ENCODE measurements at regions not wholly inside any gene's neighbourhood (a gene's known extent, or its start where the extent isn't known, plus 50 kb on each side); places are given as distances from the start of the nearest gene placed in this dataset.
"Not testable (repeated sequence)": the region's sequence is repeated elsewhere in the genome, so short reads cannot be mapped to it uniquely, and the experiment has no call there.

DNA sequence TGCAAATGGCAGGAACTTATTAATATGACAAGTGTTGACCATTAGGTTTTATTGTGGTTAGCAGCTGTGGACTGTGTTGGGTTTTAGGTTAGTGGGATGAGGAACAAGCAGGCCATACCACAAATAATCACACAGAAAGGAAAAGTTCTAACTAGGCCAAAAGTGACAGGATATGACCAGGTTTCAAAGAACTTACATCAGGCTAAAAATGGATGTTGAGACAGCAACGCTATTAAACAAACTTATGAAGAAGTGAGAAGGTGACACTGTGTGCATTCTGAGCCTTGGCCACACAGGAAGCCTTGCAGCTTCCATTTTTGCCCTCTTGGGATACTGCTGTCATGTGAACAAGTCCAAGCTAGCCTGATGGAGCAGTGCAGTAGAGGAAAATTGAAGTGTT is 568.8 kb downstream of the HTR7 start:
- no peaks in the 10 kb centered on the region for H3K9me3 Mint-ChIP-seq
- H3K4me3 Mint-ChIP-seq, result no peak overlapping the region
- no peaks in the 10 kb centered on the region for H3K4me1 Mint-ChIP-seq
- H3K27ac Mint-ChIP-seq, result no peak overlapping the region
- no peaks in the 10 kb centered on the region for H3K36me3 Mint-ChIP-seq (ENCODE audit: low read depth)
- no peaks in the 10 kb centered on the region for H3K27me3 Mint-ChIP-seq
- CTCF ChIA-PET, result no interaction called here
- POLR2A ChIA-PET, result no interaction called here
- no peak for DNase-seq

DNA sequence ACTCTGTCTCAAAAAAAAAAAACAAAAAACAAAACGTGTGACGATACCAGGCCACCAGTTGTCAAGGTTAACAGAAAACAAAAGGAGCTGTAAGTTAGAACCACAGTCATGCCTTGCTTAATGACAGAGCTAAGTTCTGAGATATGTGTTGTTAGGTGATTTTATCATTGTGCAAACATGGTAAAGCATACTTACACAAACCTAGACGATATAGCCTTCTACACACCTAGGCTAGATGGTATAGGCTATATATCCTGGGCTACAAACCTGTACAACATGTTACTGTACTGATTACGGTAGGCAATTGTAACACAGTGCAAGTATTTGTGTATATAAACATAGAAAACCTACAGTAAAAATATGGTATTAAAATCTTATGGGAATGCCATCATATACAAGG is 564.2 kb downstream of the HTR7 start:
- Mint-ChIP-seq H3K9me3 (no peaks in the 10 kb centered on the region), H3K27me3 (no peaks in the 10 kb centered on the region), H3K4me1 (no peaks in the 10 kb centered on the region), H3K4me3 (no peak overlapping the region), H3K27ac (no peak overlapping the region), H3K36me3 (ENCODE audit: low read depth) (no peaks in the 10 kb centered on the region)
- no peak for DNase-seq
- CTCF ChIA-PET, result no interaction called here
- POLR2A ChIA-PET, result no interaction called here

DNA sequence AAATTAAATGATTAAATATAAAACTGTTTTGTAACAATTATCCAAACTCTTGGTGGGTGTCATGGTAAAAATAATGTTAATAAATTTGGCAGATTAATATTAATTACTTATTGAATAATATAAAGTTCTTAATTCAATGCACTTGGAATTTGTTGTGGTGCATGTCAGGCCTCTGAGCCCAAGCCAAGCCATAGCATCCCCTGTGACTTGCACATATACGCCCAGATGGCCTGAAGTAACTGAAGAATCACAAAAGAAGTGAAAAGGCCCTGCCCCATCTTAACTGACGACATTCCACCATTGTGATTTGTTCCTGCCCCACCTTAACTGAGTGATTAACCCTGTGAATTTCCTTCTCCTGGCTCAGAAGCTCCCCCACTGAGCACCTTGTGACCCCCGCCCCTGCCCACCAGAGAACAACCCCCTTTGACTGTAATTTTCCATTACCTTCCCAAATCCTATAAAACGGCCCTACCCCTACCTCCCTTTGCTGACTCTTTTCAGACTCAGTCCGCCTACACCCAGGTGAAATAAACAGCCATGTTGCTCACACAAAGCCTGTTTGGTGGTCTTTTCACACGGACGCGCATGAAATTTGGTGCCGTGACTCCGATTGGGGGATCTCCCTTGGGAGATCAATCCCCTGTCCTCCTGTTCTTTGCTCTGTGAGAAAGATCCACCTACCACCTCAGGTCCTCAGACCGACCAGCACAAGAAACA is 562.9 kb downstream of the HTR7 start:
- POLR2A ChIA-PET; H3K27ac Mint-ChIP-seq; H3K27me3 Mint-ChIP-seq; H3K36me3 Mint-ChIP-seq (ENCODE audit: low read depth); DNase-seq; H3K4me3 Mint-ChIP-seq; H3K4me1 Mint-ChIP-seq; CTCF ChIA-PET; H3K9me3 Mint-ChIP-seq: not testable (repeated sequence)

DNA sequence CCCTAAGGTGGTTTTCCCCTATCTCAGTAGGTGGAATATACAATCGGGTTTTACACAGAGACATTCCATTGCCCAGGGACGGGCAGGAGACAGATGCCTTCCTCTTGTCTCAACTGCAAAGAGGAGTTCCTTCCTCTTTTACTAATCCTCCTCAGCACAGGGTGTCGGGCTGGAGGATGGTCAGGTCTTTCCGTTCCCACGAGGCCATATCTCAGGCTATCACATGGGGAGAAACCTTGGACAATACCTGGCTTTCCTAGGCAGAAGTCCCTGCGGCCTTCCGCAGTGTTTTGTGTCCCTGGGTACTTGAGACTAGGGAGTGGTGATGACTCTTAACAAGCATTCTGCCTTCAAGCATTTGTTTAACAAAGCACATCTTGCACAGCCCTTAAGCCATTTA is 555.8 kb downstream of the HTR7 start:
- H3K27ac Mint-ChIP-seq; POLR2A ChIA-PET; H3K36me3 Mint-ChIP-seq (ENCODE audit: low read depth); DNase-seq; H3K4me1 Mint-ChIP-seq; H3K9me3 Mint-ChIP-seq; CTCF ChIA-PET; H3K27me3 Mint-ChIP-seq; H3K4me3 Mint-ChIP-seq: not testable (repeated sequence)

DNA sequence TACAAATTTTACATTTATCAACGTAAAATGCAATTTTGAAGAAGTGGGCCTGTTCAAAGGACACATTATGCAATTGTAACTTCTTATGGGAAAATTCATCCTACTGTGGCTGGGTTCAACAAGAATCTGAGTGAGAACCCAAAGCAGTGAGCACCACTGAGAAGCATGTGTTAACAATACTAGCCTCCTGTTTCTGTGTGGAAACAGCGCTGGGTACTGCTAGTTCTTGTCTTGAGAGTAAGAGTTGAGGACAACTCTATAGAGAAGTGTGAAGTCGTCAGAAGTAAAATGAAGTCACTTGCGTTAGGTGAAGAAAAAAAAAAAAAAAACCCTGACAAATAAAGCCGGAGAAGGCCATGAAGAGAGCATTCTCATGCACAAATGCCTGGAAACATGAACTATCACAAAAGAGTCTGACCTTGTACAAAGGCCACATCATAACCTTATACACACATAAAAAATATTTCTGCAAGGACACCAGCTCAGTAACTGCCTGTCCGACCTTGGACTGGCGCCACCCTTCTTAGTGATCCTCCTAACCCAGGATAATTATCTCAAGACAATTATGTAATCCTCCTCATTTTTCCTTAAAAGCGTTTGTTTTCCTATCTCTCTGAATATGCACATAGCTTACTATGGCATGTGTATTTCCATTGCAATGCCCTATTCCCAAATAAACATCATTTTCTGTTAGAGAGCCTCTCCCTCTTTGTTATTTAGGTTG is 554.9 kb downstream of the HTR7 start:
- Mint-ChIP-seq H3K27ac (no peak overlapping the region), H3K36me3 (ENCODE audit: low read depth) (no peaks in the 10 kb centered on the region), H3K9me3 (no peaks in the 10 kb centered on the region), H3K4me1 (no peaks in the 10 kb centered on the region), H3K4me3 (no peak overlapping the region), H3K27me3 (no peaks in the 10 kb centered on the region)
- no peak for DNase-seq
- POLR2A ChIA-PET, result no interaction called here
- CTCF ChIA-PET, result no interaction called here

DNA sequence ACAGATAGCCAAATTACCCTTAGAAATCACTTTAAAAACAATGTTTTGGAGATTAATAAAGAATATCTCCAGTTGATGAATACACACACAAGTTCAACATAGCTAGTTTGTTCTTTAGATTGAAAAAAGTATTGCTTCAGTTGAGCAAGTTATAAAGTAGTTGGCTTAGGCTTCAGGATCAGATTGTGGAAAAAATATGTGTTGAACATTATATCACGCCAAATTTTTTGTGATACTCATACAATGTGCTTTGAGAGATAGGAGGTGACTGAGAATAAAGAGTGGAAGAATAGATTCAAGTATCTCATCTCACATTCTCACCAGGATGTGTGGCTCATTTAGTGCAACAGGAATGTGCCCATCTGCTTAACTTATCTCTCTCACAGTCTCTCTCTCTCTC is 553.3 kb downstream of the HTR7 start:
- no peak for DNase-seq
- no peaks in the 10 kb centered on the region for H3K9me3 Mint-ChIP-seq
- POLR2A ChIA-PET, result no interaction called here
- no peaks in the 10 kb centered on the region for H3K27me3 Mint-ChIP-seq
- no peaks in the 10 kb centered on the region for H3K36me3 Mint-ChIP-seq (ENCODE audit: low read depth)
- CTCF ChIA-PET, result no interaction called here
- no peak overlapping the region for H3K27ac Mint-ChIP-seq
- no peaks in the 10 kb centered on the region for H3K4me1 Mint-ChIP-seq
- H3K4me3 Mint-ChIP-seq, result no peak overlapping the region

DNA sequence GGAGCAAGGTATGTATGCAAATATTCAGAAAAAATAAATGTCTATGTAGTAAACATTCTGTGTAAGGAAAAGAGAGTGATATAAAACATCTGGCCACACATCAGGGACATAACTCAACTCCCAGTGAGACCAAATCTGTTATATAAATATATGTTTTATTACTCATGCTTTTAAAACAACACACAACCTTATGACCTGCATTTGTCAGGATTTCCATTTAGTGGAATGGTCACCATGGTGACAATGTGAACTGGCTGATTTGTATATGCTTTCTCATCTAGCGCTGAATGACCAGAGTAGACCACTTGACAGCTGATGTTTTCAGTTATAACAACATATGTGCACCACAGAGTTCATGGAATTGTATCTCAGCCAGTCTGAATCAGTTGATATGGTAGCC is 551.7 kb downstream of the HTR7 start:
- no peak overlapping the region for H3K4me3 Mint-ChIP-seq
- no peaks in the 10 kb centered on the region for H3K36me3 Mint-ChIP-seq (ENCODE audit: low read depth)
- H3K4me1 Mint-ChIP-seq, result no peaks in the 10 kb centered on the region
- H3K9me3 Mint-ChIP-seq, result no peaks in the 10 kb centered on the region
- no peaks in the 10 kb centered on the region for H3K27me3 Mint-ChIP-seq
- H3K27ac Mint-ChIP-seq, result no peak overlapping the region
- CTCF ChIA-PET, result no interaction called here
- no peak for DNase-seq
- POLR2A ChIA-PET, result no interaction called here

DNA sequence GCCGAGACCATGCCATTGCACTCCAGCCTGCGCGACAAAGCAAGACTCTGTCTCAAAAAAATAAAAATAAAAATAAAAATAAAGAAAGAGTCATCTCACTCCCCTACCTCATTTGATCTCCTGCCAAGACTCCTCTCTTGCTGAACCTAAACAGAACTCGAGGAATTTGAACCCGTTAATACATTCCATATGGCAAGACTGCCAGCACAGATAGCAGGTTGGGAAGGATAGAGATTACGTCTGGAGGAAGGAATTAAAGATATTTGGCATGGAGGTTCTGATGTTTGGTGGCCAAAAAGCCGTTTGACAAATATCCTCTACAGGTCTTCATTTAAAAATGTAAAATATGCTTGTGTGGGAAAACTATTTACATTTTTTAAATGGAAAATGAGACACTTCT is 549.6 kb downstream of the HTR7 start:
- no peak for DNase-seq
- Mint-ChIP-seq H3K4me1 (no peaks in the 10 kb centered on the region), H3K27me3 (no peaks in the 10 kb centered on the region), H3K27ac (no peak overlapping the region), H3K9me3 (no peaks in the 10 kb centered on the region), H3K4me3 (no peak overlapping the region), H3K36me3 (ENCODE audit: low read depth) (no peaks in the 10 kb centered on the region)
- ChIA-PET POLR2A (no interaction called here), CTCF (no interaction called here)

DNA sequence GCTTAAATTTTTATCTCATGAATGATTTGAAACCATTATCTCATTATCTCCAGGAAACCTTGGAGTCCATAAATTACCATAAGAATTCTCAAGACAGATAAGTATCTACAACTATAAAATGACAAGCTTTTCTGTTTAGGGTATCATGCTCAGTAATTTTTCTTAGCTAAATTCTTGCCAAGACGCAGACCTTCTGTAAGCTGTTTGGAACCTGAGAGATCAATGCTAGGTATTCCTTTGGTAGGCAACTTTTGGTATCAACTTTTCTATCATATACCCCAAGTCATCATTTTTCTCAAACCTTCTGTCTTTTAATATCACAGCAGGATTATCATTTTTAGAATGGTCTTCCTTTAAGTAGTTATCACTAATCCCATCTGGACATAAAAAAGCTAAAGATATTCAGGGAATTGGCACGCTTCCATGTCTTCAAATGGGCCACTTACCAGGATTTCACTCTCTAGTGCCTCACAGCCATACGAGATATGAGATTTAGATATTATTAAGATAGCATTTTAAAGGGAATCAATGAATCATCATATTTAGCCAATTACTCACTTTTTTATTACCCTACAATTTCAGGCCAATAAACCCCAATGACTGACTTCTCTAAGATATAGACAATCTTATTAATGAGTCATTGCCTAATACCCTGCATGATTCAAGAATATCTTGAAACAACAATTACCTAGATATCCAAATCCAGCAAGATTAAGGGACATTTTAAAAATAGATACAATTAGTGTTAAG is 544.1 kb downstream of the HTR7 start:
- Mint-ChIP-seq H3K4me3 (no peak overlapping the region), H3K9me3 (no peaks in the 10 kb centered on the region), H3K27ac (no peak overlapping the region), H3K4me1 (no peaks in the 10 kb centered on the region), H3K27me3 (no peaks in the 10 kb centered on the region), H3K36me3 (ENCODE audit: low read depth) (no peaks in the 10 kb centered on the region)
- POLR2A ChIA-PET, result no interaction called here
- no peak for DNase-seq
- CTCF ChIA-PET, result no interaction called here

DNA sequence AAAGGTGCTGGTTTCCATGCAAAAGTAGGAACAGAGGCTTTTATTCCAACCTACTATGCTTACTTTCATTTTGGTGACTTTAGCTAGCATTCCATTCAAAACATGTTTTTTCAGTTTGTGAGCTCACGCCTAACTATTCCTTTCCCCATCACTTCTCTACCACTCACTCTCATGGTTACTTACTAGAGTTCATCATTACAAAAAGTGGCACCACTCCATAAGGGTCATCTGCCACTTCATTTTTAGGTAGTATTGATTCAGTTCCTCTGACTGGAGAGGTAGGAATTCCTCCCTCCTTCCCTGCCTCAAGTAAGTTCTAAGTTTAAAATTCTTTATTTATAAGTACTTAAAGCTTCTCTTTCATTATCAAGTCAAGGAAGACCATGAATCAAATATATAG is 543.1 kb downstream of the HTR7 start:
- DNase-seq, result no peak
- CTCF ChIA-PET, result no interaction called here
- POLR2A ChIA-PET, result no interaction called here
- H3K4me3 Mint-ChIP-seq, result no peak overlapping the region
- no peaks in the 10 kb centered on the region for H3K36me3 Mint-ChIP-seq (ENCODE audit: low read depth)
- no peaks in the 10 kb centered on the region for H3K27me3 Mint-ChIP-seq
- no peaks in the 10 kb centered on the region for H3K4me1 Mint-ChIP-seq
- H3K27ac Mint-ChIP-seq, result no peak overlapping the region
- no peaks in the 10 kb centered on the region for H3K9me3 Mint-ChIP-seq

DNA sequence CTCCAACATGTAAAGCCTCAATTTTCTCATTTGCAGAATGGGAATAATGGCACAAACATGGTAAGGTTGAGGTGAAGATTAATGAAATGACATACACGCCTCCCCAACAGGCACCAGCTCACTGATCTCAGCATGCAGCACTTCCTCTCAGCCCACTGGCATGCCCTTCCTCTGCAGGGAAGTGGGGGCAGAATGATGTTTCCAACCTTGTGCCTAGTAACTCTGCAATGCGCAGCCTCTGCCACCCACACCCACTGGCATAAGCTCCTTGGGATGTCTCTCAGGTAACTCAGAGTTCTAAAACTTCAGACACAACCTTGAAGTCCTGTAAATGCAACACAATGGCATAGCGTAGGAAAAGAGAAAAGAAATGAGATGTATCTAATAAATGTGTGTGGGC is 540.7 kb downstream of the HTR7 start:
- Mint-ChIP-seq H3K36me3 (ENCODE audit: low read depth) (no peaks in the 10 kb centered on the region), H3K4me3 (no peak overlapping the region), H3K9me3 (no peaks in the 10 kb centered on the region), H3K27ac (no peak overlapping the region), H3K4me1 (no peaks in the 10 kb centered on the region), H3K27me3 (no peaks in the 10 kb centered on the region)
- DNase-seq, result no peak
- CTCF ChIA-PET, result no interaction called here
- POLR2A ChIA-PET, result no interaction called here

DNA sequence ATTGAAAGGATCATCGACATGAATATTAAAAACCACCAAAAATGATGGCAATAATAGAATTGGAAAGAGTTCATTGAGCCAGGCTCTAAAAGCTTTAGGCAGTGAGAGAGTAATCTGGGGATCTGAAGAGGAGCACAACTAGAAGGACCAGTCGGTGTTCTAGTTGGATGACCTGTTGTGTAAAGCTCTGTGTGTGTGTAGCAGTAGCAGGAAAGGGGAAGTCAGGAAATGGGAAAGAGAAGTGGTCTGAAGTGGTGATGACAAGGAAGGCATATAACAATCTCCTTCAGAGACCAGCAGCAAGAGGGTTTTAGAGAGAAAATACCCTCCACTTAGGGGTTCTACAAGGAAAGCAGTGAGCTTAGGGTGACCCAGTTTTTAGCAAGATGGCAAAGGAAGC is 539.2 kb downstream of the HTR7 start:
- Mint-ChIP-seq H3K4me1 (no peaks in the 10 kb centered on the region), H3K36me3 (ENCODE audit: low read depth) (no peaks in the 10 kb centered on the region), H3K9me3 (no peaks in the 10 kb centered on the region), H3K27ac (no peak overlapping the region), H3K27me3 (no peaks in the 10 kb centered on the region), H3K4me3 (no peak overlapping the region)
- CTCF ChIA-PET, result no interaction called here
- no peak for DNase-seq
- POLR2A ChIA-PET, result no interaction called here

DNA sequence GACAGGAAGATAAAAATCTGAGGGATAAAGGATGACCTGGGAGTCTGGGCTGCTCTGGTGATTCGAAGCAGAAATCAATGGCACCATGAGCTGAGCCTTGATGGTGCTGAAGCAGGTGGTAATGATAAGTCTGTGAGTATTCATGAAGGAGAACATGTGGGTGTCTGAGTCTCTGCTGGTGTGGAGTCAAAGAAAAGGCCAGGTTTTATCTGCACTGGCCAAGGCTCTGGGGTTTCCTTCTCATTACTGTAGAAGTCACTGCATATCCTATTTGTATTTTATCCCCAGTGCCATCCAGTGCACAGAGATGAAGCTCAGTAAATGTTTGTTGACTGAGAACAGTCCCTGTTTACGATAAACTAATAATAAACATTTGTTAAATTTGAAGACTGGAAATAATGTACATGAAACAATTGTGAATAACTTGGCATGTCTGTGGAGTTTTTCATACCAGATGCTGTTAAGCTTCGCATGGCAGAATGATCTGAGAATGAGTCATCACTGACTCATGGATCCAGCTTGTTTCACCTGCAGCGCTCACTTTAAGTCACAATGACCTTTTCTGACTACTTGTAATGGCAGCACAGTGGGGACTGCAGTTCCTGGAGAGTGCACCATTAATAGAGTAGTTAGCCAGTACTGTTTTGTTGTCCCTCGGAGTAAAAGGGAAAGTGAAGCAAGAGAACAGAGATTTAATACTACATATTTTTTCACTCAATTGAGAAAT is 538.5 kb downstream of the HTR7 start:
- H3K9me3 Mint-ChIP-seq, result no peaks in the 10 kb centered on the region
- no peaks in the 10 kb centered on the region for H3K27me3 Mint-ChIP-seq
- CTCF ChIA-PET, result no interaction called here
- H3K36me3 Mint-ChIP-seq (ENCODE audit: low read depth), result no peaks in the 10 kb centered on the region
- DNase-seq, result no peak
- no peak overlapping the region for H3K4me3 Mint-ChIP-seq
- no peaks in the 10 kb centered on the region for H3K4me1 Mint-ChIP-seq
- H3K27ac Mint-ChIP-seq, result no peak overlapping the region
- POLR2A ChIA-PET, result no interaction called here

Data from activated CD4-positive, alpha-beta memory T cell treated with anti-CD3 and anti-CD28 coated beads, Interleukin-2, amount 10 ng/mL, durations not matched to agents 7 days and 5 days (primary cell).